Prostate gland (tissue), 2 donors: ENCODE measurements at regions not wholly inside any gene's neighbourhood (a gene's known extent, or its start where the extent isn't known, plus 50 kb on each side); places are given as distances from the start of the nearest gene placed in this dataset.

ENCODE experiments used
- DNase-seq: peaks from one replicate; pipeline ENCODE4 v3.0.0-alpha.2; 2019; ENCODE audit warnings: low spot score
- H3K27ac ChIP-seq, 2 donors: fragments of 200-600 bp; sonication (generic); 2 replicates each; pipeline ENCODE4 v1.5.1; 2017 to 2019
- H3K27me3 ChIP-seq: fragments of 200-600 bp; sonication (generic); replicated peaks from 2 replicates; pipeline ENCODE4 v1.5.1; 2019; ENCODE audit not compliant: insufficient read depth
- H3K36me3 ChIP-seq, 2 donors: fragments of 200-600 bp; sonication (generic); 1 replicate in 1 of 2; 2 replicates in 1 of 2; pipeline versions ENCODE4 v1.5.1 to v1.8.1; 2017 to 2019
- H3K4me1 ChIP-seq: fragments of 200-600 bp; sonication (generic); replicated peaks from 2 replicates; pipeline ENCODE4 v1.5.1; 2019
- H3K4me3 ChIP-seq, 2 donors: fragments of 200-600 bp; sonication (generic); 2 replicates each; pipeline ENCODE4 v1.5.1; 2017 to 2019
- H3K9me3 ChIP-seq: fragments of 200-600 bp; sonication (generic); 2 replicates; pipeline ENCODE4 v1.5.1; 2017
- POLR2A ChIP-seq: fragments of 450-650 bp; IDR thresholded peaks from one replicate; pipeline ENCODE4 v1.6.1; 2016; ENCODE audit warnings: antibody characterized with exemption, mild to moderate bottlenecking
- POLR2AphosphoS5 ChIP-seq: sonication (generic); formaldehyde crosslinking; IDR thresholded peaks from one replicate; pipeline ENCODE4 v1.6.1; 2017; ENCODE audit warnings: antibody characterized with exemption
- WGBS: methylation state at CpG from one replicate; pipeline ENCODE4 v1.1.5; 2018; 5-methylcytosine and 5-hydroxymethylcytosine counted together
- intact Hi-C: fragments of 100-400 bp; cut with DNase I; formaldehyde crosslinking; loops from one replicate; pipeline ENCODE4 v1.14.2; 2022
- TF ChIP-seq, protein P1 (sequence below), 4 experiments: fragments of 200-600 bp in 2 of 4; fragments of 450-650 bp in 2 of 4; sonication (generic) in 2 of 4; IDR thresholded peaks; 1 replicate in 3 of 4; 2 replicates in 1 of 4; pipeline ENCODE4 v1.5.1; 2016 to 2019; ENCODE audit warnings: antibody characterized with exemption in 4 of 4, mild to moderate bottlenecking in 2 of 4, moderate library complexity in 2 of 4

DNA sequence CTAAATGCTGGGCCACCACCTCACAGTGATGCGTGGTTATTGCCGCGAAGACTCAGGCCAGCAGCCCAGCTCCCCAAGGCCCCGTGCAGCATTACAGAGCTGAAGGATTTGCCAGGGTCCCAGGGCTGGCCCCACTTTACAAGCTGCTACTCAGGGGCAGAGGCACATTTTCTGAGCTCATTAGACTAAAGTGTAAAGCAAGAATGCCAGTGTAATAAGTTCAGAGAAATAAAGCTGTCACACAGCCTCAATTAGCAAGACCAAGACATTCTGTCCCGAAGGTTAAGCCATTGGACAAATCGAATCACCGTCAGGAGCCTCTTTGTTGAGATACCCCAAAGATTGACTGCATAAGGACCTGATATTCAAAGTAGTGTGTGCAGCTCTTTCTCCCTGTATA lies 428.4 kb downstream of the EFNB2 start:
- TF ChIP-seq, protein P1, sequence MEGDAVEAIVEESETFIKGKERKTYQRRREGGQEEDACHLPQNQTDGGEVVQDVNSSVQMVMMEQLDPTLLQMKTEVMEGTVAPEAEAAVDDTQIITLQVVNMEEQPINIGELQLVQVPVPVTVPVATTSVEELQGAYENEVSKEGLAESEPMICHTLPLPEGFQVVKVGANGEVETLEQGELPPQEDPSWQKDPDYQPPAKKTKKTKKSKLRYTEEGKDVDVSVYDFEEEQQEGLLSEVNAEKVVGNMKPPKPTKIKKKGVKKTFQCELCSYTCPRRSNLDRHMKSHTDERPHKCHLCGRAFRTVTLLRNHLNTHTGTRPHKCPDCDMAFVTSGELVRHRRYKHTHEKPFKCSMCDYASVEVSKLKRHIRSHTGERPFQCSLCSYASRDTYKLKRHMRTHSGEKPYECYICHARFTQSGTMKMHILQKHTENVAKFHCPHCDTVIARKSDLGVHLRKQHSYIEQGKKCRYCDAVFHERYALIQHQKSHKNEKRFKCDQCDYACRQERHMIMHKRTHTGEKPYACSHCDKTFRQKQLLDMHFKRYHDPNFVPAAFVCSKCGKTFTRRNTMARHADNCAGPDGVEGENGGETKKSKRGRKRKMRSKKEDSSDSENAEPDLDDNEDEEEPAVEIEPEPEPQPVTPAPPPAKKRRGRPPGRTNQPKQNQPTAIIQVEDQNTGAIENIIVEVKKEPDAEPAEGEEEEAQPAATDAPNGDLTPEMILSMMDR (IDR thresholded peaks at IDR 0.05), result no peak
- no peak for TF ChIP-seq POLR2A
- TF ChIP-seq POLR2AphosphoS5, result no peak
- no peak overlapping the region for H3K4me3 ChIP-seq
- H3K4me1 ChIP-seq, result no peaks in the 10 kb centered on the region
- no peak for DNase-seq
- WGBS, result 76% methylated on average over 7 of the region's 7 CpGs
- H3K27me3 ChIP-seq, result no peaks in the 10 kb centered on the region
- H3K27ac ChIP-seq, result no peak overlapping the region
- no peaks in the 10 kb centered on the region for H3K36me3 ChIP-seq
- no peaks in the 10 kb centered on the region for H3K9me3 ChIP-seq
- intact Hi-C loops, result no loop called here

DNA sequence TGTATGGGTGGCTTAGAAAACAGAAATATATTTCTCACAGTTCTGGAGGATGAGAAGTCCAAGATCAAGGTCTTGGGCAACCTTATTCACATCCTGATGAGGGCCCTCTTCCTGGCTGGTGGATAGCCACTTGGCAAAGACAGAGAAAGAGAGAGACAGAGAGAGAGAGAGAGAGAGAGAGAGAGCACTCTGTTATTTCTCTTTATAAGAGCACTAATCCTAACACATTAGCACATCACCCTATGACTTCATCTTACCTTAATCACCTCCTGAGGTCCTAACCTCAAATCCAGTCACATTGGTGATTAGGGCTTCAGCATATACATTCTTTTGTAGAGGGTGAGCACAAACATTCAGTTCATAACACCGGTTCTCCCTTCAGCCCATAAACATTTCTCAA lies 430.3 kb downstream of the EFNB2 start:
- Histone ChIP-seq H3K36me3 (no peaks in the 10 kb centered on the region), H3K4me1 (no peaks in the 10 kb centered on the region), H3K4me3 (no peak overlapping the region), H3K27ac (no peak overlapping the region), H3K27me3 (no peaks in the 10 kb centered on the region), H3K9me3 (no peaks in the 10 kb centered on the region)
- no peak for DNase-seq
- intact Hi-C loops, result no loop called here
- 50% methylated on average over 1 of the region's 1 CpG for WGBS
- TF ChIP-seq, protein P1 (IDR thresholded peaks at IDR 0.05), result no peak
- no peak for TF ChIP-seq POLR2A
- no peak for TF ChIP-seq POLR2AphosphoS5

DNA sequence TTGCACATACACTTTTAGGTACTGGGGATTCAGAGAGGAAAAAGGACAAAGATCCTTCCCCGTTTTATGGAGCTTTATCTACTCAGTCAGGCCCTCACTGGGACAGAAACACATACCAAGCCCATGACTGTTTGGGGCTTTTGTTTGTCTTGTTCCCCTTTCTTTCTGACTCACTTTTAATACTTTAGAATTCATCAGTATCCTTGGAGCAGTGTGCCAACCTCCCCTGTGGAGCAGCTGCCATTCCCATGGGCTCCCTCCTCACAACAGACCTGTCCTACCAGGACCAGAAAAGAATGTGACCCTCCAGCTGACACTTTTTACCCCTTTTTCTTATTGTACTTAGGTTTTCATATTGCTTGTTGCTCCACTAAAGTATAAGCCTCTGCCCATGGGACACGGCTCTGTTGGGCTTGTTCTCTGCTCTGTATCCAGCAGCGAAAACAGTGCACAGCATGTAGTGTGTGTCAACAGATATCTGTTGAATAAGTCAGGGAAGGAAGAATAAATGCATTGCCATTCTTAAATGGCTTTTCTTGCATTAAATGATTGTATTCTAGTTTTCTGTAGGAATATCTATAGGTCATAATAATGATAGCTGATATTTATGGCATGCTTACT lies 431.1 kb downstream of the EFNB2 start:
- H3K27me3 ChIP-seq, result no peaks in the 10 kb centered on the region
- no peaks in the 10 kb centered on the region for H3K9me3 ChIP-seq
- WGBS, result 78% methylated on average over 3 of the region's 3 CpGs
- TF ChIP-seq, protein P1 (IDR thresholded peaks at IDR 0.05), result no peak
- TF ChIP-seq POLR2AphosphoS5 (no peak), POLR2A (no peak)
- no peak overlapping the region for H3K27ac ChIP-seq
- no peak overlapping the region for H3K4me3 ChIP-seq
- no peaks in the 10 kb centered on the region for H3K36me3 ChIP-seq
- DNase-seq, result no peak
- intact Hi-C loops, result no loop called here
- no peaks in the 10 kb centered on the region for H3K4me1 ChIP-seq

DNA sequence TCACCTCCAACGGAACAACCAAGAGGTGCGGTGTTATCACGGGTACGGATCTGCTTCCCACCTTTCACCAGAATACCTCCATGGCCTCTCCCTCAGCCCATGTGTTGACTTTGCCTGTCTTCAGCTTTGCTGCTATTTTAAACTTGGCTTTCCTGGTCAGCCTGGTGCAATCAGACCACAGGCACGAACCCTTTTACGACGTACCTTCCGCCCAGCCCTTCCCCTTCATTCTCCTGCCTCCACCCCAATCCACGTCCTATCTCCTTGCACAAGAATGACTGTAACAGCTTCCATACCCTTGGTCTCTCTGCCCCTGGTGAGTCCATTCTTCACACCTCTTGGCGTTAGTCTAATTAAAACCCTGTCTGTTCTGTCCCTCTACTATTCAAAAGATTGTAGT lies 431.7 kb downstream of the EFNB2 start:
- Histone ChIP-seq H3K9me3 (no peaks in the 10 kb centered on the region), H3K27me3 (no peaks in the 10 kb centered on the region), H3K4me1 (no peaks in the 10 kb centered on the region), H3K27ac (no peak overlapping the region), H3K36me3 (no peaks in the 10 kb centered on the region), H3K4me3 (no peak overlapping the region)
- no peak for DNase-seq
- intact Hi-C loops, result no loop called here
- 94% methylated on average over 10 of the region's 10 CpGs for WGBS
- TF ChIP-seq, protein P1 (IDR thresholded peaks at IDR 0.05), result no peak
- TF ChIP-seq POLR2A, result no peak
- no peak for TF ChIP-seq POLR2AphosphoS5

DNA sequence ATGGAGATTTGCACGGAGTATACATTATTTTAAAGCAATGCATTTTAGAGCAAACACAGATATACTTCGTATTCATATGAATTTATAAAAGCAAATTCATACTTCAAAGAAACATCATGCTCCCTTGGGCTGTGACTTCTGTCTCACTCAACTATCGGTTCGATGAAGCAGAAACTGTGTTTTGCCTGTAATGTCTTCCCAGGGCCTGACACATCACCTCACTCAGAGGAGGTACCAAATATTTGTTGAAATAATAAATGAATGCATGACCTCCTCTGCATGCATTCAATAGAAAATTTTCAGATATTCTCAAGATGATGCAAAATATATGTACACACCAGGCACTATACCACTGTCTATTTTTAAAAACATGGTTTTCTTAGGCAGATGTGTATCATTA lies 432.7 kb downstream of the EFNB2 start:
- Histone ChIP-seq H3K27ac (no peak overlapping the region), H3K36me3 (no peaks in the 10 kb centered on the region), H3K4me3 (no peak overlapping the region), H3K27me3 (no peaks in the 10 kb centered on the region), H3K9me3 (no peaks in the 10 kb centered on the region), H3K4me1 (no peaks in the 10 kb centered on the region)
- 94% methylated on average over 4 of the region's 4 CpGs for WGBS
- DNase-seq, result no peak
- intact Hi-C loops, result no loop called here
- no peak for TF ChIP-seq POLR2A
- TF ChIP-seq, protein P1 (IDR thresholded peaks at IDR 0.05), result no peak
- TF ChIP-seq POLR2AphosphoS5, result no peak
